Esophagus squamous epithelium (tissue), 4 donors: ENCODE measurements at regions not wholly inside any gene's neighbourhood (a gene's known extent, or its start where the extent isn't known, plus 50 kb on each side); places are given as distances from the start of the nearest gene placed in this dataset.

Experiments
- CTCF ChIP-seq, 6 experiments: fragments of 450-650 bp in 4 of 6; fragments of 200-600 bp in 2 of 6; sonication (generic) in 2 of 6; IDR thresholded peaks; one replicate each; pipeline ENCODE4 v1.5.1; 2016 to 2019; ENCODE audit warnings: antibody characterized with exemption in 6 of 6, mild to moderate bottlenecking in 4 of 6, moderate library complexity in 4 of 6
- POLR2A ChIP-seq, 4 donors: fragments of 450-650 bp; IDR thresholded peaks; one replicate each; pipeline ENCODE4 v1.6.1; 2017; ENCODE audit warnings: antibody characterized with exemption in 4 of 4, mild to moderate bottlenecking in 4 of 4, moderate library complexity in 3 of 4

GRCh38 chr18:27270508-27270907 lies 85.4 kb upstream of the CHST9 start:
- TF ChIP-seq POLR2A (IDR thresholded peaks at IDR 0.05): no peak
- TF ChIP-seq CTCF (IDR thresholded peaks at IDR 0.05): no peak
